ENCODE measurements at regions not wholly inside any gene's neighbourhood (a gene's known extent, or its start where the extent isn't known, plus 50 kb on each side); places are given as distances from the start of the nearest gene placed in this dataset.

DNA sequence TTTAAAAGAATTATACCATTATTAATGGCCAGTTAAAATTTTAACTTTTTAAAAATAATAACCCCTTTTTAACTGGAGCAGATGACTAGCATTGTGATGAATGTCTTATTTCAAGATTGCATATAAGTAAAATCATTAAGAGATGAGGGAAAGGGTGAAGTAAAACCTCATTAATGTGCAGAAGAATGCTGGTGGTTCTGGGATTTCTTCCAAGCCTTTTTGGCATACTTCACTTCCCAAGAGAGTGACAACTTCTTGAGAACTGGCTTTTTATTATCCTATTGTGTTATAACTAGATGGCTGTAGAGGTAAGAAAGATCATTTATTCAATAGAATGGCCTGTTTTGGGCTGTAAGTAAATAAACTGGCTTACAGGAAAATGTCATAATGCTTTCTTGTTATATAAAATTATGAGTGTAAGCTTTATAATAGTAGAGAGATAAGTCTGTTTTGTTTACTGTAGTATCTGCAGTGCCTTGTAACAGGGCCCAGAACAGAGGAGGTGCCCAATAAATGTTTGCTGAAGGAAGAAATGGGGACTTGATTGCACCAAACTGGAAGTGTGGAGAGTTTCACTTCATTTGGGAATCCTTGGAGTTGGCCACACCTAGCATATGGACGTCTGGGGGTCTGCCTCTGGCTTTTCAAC is 242.9 kb upstream of the PITX2 start:
- no peak for TF ChIP-seq CHCHD3 (CRISPR knock-in tag; IDR thresholded peaks at IDR 0.05)
- TF ChIP-seq, protein P1, sequence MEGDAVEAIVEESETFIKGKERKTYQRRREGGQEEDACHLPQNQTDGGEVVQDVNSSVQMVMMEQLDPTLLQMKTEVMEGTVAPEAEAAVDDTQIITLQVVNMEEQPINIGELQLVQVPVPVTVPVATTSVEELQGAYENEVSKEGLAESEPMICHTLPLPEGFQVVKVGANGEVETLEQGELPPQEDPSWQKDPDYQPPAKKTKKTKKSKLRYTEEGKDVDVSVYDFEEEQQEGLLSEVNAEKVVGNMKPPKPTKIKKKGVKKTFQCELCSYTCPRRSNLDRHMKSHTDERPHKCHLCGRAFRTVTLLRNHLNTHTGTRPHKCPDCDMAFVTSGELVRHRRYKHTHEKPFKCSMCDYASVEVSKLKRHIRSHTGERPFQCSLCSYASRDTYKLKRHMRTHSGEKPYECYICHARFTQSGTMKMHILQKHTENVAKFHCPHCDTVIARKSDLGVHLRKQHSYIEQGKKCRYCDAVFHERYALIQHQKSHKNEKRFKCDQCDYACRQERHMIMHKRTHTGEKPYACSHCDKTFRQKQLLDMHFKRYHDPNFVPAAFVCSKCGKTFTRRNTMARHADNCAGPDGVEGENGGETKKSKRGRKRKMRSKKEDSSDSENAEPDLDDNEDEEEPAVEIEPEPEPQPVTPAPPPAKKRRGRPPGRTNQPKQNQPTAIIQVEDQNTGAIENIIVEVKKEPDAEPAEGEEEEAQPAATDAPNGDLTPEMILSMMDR (IDR thresholded peaks at IDR 0.05 in 2 of 3, conservative IDR thresholded peaks at IDR 0.05 in 1 of 3; ENCODE audit: insufficient read depth in 2 of 3, low read depth in 1 of 3, low read length in 3 of 3): no peak
- TF ChIP-seq PTBP1 (IDR thresholded peaks at IDR 0.05; ENCODE audit: low read depth, low read length): no peak
- TF ChIP-seq, protein P2, sequence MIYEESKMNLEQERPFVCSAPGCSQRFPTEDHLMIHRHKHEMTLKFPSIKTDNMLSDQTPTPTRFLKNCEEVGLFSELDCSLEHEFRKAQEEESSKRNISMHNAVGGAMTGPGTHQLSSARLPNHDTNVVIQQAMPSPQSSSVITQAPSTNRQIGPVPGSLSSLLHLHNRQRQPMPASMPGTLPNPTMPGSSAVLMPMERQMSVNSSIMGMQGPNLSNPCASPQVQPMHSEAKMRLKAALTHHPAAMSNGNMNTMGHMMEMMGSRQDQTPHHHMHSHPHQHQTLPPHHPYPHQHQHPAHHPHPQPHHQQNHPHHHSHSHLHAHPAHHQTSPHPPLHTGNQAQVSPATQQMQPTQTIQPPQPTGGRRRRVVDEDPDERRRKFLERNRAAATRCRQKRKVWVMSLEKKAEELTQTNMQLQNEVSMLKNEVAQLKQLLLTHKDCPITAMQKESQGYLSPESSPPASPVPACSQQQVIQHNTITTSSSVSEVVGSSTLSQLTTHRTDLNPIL (CRISPR knock-in tag; IDR thresholded peaks at IDR 0.05): no peak
- TF ChIP-seq ZNF431 (CRISPR knock-in tag; IDR thresholded peaks at IDR 0.05): no peak
- TF ChIP-seq SUPT5H (IDR thresholded peaks at IDR 0.05): no peak
- TF ChIP-seq, protein P3, sequence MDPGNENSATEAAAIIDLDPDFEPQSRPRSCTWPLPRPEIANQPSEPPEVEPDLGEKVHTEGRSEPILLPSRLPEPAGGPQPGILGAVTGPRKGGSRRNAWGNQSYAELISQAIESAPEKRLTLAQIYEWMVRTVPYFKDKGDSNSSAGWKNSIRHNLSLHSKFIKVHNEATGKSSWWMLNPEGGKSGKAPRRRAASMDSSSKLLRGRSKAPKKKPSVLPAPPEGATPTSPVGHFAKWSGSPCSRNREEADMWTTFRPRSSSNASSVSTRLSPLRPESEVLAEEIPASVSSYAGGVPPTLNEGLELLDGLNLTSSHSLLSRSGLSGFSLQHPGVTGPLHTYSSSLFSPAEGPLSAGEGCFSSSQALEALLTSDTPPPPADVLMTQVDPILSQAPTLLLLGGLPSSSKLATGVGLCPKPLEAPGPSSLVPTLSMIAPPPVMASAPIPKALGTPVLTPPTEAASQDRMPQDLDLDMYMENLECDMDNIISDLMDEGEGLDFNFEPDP (CRISPR knock-in tag; IDR thresholded peaks at IDR 0.05): no peak
- TF ChIP-seq ZBTB7A (IDR thresholded peaks at IDR 0.05; ENCODE audit: borderline replicate concordance, control insufficient read depth, low read depth, low read length): no peak
- TF ChIP-seq FOXJ3 (CRISPR knock-in tag; IDR thresholded peaks at IDR 0.05): no peak
- no peak for TF ChIP-seq ZKSCAN1 (IDR thresholded peaks at IDR 0.05; ENCODE audit: low read depth, low read length)
- TF ChIP-seq ZNF165 (CRISPR knock-in tag; IDR thresholded peaks at IDR 0.05; ENCODE audit: borderline replicate concordance): no peak
- no peak for TF ChIP-seq POLR2A (conservative IDR thresholded peaks at IDR 0.05)
